NCI-H524 treated with DMSO at 0.1 percent for 48 hours (cell line): ENCODE measurements at regions not wholly inside any gene's neighbourhood (a gene's known extent, or its start where the extent isn't known, plus 50 kb on each side); places are given as distances from the start of the nearest gene placed in this dataset.

Experiments used
- DNase-seq: peaks from one replicate; lab custom pipeline; 2025; lab: John Stamatoyannopoulos, UW

DNA sequence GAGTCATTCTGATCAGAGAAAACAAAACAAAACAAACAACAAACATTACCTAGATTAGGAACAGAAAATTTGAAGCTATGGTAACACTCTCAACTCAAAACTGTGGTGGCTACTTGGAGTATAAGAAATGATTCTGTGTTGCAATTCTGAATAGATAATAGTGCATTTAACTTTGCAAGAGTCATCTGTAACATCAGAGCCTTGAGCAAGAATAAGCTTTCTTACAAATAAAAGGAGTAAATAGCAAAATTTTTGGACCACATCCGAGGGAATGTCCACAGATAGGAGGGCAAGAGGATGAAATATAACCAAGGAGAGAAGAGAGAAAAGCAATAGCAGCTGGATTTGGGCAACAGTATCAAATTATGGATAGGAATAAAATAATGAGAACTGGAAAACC lies 1090.6 kb downstream of the SLC6A15 start:
- no peak for DNase-seq

DNA sequence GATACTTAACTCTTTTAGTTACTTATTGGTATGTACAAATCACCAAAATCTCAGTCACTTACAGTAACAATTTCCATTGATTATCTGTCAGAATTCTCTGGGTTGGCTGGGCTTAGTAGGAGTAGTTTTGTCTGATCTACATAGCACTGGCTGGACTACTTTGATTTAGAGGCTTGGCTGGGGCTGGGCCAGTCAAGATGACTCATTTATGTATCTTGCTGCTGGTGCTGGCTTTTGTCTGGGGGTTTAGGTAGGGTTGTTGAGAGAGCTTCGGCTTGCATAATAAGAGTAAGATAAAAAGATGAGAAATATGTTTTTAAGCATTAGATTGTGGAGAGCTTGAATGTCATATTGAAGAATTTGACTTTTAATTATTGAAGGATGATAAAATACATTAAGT lies 1093.7 kb downstream of the SLC6A15 start:
- no peak for DNase-seq

DNA sequence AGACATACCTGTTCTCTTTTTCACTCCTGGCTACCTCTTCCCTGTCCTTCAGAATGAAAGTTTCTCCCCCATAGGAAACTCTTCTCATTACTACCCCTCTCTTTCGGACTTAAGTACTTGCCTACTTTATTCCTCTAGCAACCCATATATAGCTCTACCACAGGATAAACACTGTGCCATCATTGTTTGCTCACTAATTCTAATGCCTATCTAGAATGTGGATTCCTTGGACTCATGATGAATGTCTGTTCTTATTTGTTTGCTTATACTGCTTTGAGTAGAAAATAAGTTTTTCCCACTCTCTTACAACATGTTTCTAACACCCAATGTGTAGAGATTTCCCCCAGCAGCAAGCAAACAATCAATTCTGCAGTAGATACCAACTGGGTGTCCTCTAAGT lies 1094.9 kb downstream of the SLC6A15 start:
- DNase-seq: no peak

DNA sequence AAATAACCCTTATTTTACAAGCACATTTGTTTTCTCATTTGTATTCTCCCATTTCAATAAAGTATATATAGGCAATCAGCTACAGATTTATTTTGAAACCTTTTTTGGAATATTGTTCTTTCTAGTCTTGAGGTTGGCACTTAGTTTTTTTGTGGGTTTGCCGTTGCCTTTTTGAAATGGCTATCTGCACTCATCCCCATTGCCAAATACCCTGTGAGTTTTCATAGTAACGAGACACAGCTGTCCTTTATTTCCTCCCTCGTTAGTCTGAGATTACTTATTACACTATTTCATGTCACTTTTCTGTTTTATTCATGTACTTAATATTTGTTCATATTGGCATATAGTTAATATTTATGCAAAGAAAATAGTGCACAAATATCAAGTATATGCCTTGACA lies 1104.0 kb downstream of the SLC6A15 start:
- no peak for DNase-seq

DNA sequence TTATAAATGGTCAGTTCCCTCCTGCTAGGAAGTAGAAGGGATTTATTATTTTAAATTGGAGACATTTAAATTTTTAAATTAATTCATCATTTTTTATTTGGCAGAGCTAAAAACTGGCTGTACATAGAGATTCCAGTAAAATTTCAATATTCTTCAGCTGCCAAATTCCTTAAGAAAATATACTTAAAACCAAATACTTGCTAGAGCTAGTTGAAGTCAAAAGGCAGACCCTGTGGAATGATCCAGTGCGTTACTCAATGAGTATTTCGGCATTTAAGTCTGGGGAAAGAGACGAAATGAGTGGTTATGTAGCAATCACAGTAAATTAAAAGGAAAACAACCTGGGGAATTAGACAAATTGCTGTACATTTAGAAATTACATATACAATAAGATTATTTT lies 1104.7 kb downstream of the SLC6A15 start:
- DNase-seq: no peak

DNA sequence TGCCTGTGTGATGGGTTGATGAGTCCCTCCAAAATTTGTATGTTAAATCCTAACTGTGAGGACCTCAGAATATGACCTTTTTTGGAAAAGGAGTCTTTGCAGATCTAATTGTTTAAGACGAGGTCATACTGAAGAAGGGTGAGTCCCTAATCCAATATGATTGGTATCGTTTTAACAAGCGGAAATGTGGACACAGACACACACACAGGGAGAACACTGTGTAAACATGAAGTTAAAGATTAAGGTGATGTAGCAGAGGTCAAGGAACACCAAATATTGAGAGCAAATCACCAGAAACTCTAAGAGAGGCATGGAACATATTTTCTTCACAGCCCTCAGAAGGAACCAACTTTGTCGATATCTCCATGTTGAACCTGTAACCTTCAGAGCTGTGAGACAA lies 1106.7 kb downstream of the SLC6A15 start:
- no peak for DNase-seq

DNA sequence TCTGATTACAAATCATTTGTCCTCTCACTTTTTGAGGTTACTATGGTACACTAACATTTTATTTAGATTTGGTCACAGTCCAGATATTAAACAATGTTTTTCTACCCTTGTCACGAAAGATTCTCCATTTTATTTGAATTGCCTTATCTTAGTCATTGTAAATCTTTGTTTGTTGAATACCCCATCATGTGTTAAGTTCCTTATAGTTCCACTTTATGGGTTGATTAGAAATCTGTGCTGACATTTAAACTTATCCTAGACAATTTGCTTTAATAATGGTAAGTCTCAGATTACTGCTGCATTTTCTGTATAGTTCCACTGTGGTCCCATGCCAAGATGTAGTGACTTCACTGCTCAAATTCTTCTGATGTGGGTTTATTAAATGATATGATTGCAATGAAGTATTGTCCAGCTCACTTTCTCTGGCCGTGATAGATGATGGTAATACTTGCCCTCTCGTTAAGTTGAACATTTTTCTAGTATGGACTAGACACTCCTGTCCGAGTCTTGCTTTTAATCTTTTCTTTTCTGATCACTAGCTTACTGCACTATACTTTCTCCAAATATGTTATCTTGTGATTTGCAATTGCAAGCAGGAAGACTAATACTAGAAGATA lies 1107.3 kb downstream of the SLC6A15 start:
- DNase-seq: no peak

DNA sequence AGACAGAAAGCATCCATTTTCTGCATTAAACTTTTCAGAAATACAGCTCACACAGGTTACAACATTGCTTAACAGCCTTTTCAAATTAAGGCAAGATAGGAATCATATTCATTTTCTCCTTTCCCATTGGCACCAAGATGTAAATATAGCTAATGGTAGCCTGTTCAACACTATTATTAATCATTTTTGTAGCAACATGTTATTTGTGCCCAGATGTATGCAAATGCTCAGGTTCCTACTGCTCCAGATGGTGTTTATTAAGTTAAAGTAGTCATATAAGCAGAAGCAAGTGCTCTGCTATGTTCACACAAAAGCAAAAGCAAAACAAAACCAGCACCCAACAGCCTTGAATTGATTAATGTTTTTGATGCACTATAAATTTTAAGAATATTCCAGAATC lies 1110.6 kb downstream of the SLC6A15 start:
- no peak for DNase-seq

DNA sequence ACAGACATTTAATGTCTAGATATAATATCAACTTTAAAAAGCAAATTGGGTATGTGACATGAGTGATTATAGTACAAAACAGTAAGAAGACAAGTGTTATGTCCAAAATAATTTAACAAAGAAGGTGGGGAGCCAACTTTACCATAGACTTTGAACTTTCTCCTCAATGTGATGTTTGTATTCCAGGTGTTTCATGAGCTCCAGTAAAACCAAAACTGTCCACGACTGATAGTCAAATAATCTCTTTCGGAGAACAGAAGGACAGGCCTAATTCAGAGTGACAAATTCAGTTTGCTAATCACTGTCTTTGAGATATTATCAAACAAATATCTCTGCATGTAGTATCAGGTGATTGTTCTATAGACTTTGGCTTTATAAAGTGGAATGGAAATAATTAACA lies 1112.6 kb downstream of the SLC6A15 start:
- no peak for DNase-seq

DNA sequence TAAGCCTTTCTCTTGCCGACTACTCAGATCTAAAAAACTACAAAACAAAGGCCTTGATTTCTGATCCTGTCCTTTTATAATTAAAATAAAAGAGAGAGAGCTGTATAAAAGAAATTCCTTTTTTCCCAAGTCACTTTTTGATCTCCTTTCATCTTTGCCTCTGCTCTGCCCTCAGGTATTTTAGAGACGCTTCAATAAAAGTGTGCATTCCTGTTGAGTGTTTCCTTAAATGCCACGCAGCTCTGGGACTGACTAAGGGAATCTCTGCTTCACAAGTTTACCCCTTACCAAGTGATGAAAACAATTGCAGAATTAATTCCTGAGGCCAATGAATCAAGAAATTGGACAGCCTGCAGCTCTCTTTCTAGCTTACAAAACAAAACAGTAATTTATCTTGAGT lies 1109.8 kb downstream of the TMTC2 start:
- DNase-seq: no peak

DNA sequence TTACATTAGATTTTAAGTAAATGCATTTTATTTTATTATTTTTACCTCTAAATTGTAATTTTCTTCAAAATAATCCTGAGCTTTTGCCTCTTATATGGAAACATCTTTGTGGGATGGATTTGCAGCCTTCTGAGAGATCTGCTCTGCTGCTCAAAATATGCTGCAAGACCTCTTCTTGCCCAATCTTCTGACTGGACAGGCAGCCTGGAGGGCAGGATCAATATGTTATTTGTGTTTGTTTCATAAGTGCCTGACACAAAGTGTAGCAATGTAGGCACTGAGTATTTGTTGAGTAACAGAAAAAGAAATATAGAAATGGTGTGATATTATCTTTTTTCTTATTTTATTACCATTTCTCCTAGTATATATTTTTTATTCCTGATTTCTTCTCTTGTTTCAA lies 1106.9 kb downstream of the TMTC2 start:
- no peak for DNase-seq

DNA sequence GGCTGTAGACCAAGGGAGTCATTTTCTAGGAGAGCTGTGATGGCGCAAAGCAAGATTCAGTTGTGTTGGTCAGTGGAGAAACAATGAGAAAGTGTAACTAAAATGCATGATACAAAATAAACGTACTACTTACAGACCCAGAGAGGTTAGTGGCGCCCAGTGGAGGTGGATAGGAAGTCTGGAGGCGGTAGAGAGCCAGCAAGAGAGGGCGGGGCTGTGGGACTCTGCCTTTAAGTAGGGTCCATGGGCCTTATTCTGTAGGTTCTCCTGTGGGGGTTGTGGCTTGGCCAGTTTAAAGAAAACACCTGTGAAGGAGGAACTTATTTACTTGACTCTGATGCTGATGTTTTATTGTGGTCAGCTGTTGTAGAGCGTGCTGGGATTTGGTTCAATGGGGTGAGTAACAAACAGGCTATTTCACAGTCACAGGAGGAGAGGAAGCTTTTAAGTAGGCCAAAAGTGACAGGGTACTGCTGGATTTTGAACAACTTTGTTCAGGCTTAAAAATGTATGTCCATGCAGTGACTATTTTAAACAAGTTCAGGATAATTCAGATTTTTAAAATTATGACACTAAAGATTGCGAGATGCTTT lies 1097.7 kb downstream of the TMTC2 start:
- no peak for DNase-seq

DNA sequence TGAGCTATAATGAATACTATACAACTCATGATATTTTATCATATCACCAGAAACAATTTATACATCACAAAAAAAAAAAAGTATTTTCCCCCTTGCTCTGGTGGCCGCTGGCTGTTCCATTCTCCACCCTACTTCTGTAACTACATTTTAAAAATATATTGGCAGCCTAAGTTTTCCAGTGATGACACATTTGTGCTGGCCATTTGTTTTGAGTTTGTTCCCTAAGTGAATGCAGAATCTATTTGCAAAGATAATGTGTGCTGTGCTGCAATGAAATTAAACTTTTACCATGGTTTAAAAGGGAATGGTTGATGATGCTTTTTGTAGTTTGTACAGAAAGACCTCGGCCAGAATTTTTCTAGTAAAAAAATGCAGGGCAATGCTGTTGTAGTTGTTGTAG lies 1092.8 kb downstream of the TMTC2 start:
- DNase-seq: no peak

DNA sequence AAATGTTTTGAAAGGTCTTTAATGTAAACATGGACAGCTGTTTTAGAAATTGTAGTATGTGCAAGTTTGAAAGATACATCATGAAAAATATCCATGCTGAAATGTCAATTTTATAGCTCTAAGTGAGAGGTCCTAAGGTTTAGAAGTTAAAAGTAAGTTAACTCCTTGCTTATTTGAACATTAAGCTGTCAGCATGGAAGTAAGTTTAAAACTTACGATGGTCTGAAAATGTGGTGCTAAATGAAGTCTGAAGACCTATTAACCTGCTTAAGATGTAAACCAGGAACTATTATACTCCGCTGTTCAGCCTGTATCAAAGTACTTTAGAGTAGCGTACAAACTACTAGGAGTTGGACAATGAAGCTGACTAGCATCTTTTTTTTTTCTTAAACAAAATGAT lies 1082.4 kb downstream of the TMTC2 start:
- no peak for DNase-seq

DNA sequence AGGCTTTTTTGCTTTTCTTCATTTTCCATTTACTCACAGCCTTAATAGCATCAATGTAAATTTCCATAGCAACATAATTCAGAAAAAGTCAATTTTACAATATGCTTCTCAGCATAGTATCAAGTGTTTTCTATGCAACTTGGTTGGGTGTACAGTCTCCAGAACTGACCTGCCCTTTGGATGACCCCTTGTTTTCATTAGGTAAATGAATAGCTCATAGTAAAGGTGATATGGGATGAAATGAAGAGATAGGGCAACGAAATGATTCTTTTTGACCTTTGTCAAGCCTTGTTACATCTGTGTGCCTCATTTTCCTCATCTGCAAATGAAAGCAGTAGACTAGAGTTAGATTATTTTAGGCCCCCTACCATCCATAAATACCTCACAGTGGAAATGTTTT lies 1081.0 kb downstream of the TMTC2 start:
- DNase-seq: no peak

DNA sequence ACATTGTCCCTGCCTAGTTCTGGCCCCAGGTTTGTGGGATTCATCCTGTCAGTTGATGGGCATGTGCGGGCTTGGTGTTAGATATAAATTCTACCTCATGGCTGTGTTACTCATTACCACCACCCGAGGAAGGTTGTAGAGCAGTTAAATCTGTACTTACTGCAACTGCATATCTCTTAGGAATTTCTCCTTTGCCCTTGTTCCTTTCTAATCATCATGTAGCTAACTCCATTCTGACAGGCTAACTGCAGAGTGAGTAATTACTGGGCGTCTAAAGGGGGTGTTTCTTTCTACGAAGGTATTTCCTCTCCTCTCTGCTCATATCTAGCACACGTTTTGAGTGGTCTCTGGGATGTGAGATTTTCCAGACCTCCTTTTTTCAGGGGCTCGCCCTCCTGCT lies 1076.7 kb downstream of the TMTC2 start:
- no peak for DNase-seq

DNA sequence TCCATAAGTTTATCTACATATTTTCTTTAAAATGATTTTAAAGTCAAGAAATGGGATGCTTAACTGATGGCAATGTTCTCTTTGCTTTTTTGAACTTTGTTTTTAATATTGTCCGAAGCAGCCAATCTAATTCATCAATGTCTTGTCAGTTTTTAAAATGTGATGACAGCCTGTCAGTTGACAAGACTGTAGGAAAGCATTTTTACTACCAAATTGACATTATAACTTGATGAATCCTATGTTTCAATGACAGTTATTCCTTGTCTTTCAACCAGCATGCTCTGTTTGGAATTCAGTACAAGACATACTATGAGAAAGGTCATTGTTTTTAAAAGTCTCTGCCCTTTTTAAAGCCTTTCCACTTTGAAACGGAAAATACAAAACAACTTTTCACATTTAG lies 1073.2 kb downstream of the TMTC2 start:
- DNase-seq: no peak

DNA sequence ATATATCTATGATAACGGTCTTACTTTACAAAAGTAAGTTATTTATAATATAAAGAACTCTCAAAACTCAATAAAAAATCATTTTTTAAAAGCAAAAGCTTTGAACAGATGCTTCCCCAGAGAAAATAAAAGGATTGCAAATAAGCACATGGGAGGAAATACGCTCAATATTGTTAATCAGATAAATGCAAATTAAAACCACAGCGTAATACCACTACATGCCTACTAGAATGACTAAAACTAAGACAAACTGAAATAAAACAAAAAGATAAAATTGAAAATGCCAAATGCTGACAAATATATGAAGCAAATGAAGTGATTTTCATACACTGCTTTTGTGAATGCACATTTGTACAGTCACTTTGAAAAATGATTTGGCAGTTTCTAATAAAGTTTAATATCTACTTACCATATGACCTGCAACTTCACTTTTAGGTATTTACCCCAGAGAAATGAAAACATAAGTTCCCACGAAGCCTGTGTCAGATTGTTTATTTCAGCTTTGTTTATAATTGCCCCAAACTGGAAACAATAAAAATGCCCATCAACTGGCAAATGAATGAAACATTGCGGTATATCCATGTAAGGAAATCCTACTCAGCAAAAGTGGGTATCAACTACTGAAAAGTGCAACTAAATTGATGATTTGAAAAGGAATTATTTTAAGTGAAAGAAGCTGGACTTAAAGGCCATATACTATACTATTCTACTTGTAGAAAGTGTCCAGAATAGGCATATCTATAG lies 1072.4 kb downstream of the TMTC2 start:
- DNase-seq: no peak

DNA sequence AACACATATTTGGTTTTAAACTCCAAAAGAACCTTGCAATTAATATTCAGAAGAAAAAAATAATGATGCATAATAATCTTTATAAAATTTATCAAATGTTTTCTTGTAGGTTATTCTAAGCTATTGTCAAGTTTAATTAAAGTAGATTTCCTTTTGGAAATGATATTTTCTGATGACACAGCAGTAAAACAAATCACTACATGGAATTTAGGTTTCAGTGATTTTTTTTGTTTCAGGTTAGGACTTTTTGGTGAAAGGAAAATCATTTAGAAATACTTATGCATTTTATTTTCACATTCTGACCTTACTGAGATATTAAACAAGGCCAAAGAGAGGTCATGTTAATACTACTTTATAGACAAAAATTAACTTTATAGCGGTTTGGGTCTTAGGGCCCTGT lies 1067.2 kb downstream of the TMTC2 start:
- DNase-seq: no peak

DNA sequence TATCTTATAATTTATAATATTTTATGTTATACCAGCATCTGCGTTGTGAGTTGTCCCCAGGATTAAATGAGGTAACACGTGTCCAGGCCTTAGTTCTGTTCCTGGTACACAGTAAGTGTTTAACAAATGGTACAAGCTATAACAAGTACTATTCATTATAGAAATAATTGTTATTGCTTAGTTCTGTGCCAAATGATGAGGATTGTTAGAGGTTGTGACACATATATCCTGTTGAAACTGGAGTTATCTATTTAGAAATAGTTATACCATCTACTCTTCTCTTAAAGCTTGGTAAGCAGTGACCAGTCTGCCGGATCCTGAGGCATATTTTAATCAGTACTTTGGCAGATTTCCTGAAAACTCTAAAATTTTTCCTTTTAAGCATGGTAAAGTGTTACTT lies 1066.5 kb downstream of the TMTC2 start:
- no peak for DNase-seq

DNA sequence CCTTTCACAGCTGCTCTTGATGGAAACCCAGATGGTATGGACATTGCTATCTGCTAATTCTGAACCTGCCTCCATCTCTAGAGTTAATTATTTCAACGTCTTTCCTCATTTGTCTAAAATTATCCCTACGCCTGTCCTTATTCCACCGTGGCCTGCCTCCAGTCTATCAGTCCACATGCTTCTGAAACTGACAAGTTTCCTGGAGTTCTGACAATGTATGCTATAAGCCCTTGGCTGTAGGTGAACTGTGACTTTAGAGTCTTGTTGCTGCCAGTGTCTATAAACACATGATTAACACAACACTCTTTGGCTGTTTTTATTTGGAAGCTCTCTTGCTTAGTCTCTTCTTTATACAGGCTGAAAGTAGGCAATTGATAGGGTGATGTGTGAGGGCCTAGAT lies 1052.9 kb downstream of the TMTC2 start:
- DNase-seq: no peak

DNA sequence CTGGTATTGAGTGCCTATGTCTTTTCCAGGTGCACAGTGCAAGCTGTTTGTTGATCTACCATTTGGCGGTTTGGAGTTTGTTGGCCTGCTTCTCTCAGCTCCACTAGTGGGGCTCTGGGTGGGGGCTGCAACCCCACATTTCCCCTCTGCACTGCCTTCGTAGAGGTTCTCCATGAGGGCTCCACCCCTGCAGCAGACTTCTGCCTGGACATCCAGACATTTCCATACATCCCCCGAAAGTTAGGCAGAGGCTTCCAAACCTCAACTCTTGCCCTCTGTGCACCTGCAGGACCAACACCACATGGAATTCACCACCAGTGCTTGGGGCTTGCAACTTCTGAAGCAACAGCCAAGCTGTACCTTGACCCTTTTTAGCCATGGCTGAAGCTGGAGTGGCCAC lies 1024.1 kb downstream of the TMTC2 start:
- DNase-seq: no peak

DNA sequence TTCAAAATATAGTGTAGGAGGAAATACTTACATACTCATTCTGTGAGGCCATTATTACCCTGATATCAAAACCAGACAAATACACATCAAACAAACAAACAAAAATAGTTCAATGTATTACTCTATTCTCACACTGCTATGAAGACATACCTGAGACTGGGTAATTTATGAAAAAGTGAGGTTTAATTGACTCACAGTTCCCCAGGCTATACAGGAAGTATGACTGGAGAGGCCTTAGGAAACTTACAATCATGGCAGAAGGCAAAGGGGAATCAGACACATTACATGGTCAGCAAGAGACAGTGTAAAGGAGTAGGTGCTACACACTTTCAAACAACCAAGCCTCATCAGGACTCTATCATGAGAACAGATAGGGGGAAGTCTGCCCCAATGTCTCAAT lies 1023.2 kb downstream of the TMTC2 start:
- no peak for DNase-seq

DNA sequence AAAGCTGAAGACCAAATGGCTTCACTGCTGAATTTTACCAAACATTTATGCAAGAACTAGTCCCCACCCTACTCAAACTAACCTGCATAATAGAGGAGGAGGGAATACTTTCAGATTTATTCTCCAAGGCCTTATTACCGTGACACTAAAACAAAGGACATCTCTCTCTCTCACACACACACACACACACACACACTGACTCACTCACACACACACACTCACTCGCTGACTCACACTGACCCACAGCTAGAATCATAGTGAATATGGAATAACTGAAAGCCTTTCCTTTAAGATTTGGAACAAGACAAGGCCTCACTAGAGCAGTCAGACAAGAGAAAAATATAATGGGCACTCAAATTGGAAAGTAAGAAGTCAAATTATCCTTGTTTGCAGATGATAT lies 1014.1 kb downstream of the TMTC2 start:
- no peak for DNase-seq
